NCI-H2227 (cell line): ENCODE measurements at regions not wholly inside any gene's neighbourhood (a gene's known extent, or its start where the extent isn't known, plus 50 kb on each side); places are given as distances from the start of the nearest gene placed in this dataset.
A peak's percentile ranks its signal among the peaks of the same experiment; 100 is the strongest.

Source experiments
- DNase-seq: peaks from one replicate; lab custom pipeline; 2025; ENCODE audit not compliant: unreplicated experiment; lab: John Stamatoyannopoulos, UW

GRCh38 chr4:90007494-90008167 lies 113.0 kb downstream of the MMRN1 start:
- no peak for DNase-seq

- no peak for DNase-seq
These were observed 114.3 kb upstream of the CCSER1 start for GRCh38 chr4:90012918-90013317.

- DNase-seq: no peak
These were observed 102.7 kb upstream of the CCSER1 start for GRCh38 chr4:90024519-90024918.

GRCh38 chr4:90025248-90025647 lies 101.9 kb upstream of the CCSER1 start:
- no peak for DNase-seq

GRCh38 chr4:90027565-90027964 lies 99.6 kb upstream of the CCSER1 start:
- no peak for DNase-seq

GRCh38 chr4:90028460-90028859 lies 98.7 kb upstream of the CCSER1 start:
- no peak for DNase-seq

GRCh38 chr4:90030202-90030601 lies 97.0 kb upstream of the CCSER1 start:
- no peak for DNase-seq

GRCh38 chr4:90030953-90031352 lies 96.2 kb upstream of the CCSER1 start:
- DNase-seq: peak; percentile 5

- DNase-seq: no peak
These were observed 88.1 kb upstream of the CCSER1 start for GRCh38 chr4:90039122-90039521.

- DNase-seq: no peak
These were observed 75.2 kb upstream of the CCSER1 start for GRCh38 chr4:90051999-90052398.

- DNase-seq: no peak
These were observed 70.1 kb upstream of the CCSER1 start for GRCh38 chr4:90057091-90057490.

- DNase-seq: no peak
These were observed 67.2 kb upstream of the CCSER1 start for GRCh38 chr4:90060039-90060438.

GRCh38 chr4:90061881-90062280 lies 65.3 kb upstream of the CCSER1 start:
- DNase-seq: no peak

- DNase-seq: no peak
These were observed 63.0 kb upstream of the CCSER1 start for GRCh38 chr4:90064196-90064595.

GRCh38 chr4:90069151-90069550 lies 58.0 kb upstream of the CCSER1 start:
- DNase-seq: no peak

- DNase-seq: no peak
These were observed 55.6 kb upstream of the CCSER1 start for GRCh38 chr4:90071289-90072235.

- DNase-seq: no peak
These were observed 52.8 kb upstream of the CCSER1 start for GRCh38 chr4:90074322-90074886.
